Activated naive CD4-positive, alpha-beta T cell treated with anti-CD3 and anti-CD28 coated beads, Interleukin-2, amount 50 U/mL, for 24 hours (primary cell): ENCODE measurements at regions not wholly inside any gene's neighbourhood (a gene's known extent, or its start where the extent isn't known, plus 50 kb on each side); places are given as distances from the start of the nearest gene placed in this dataset.

Source experiments
- H3K27ac Mint-ChIP-seq: one replicate; pipeline ENCODE4 v1.8.0; 2021; ENCODE audit warnings: mild to moderate bottlenecking, mixed read lengths
- H3K27me3 Mint-ChIP-seq: one replicate; pipeline ENCODE4 v1.8.0; 2021; ENCODE audit warnings: mixed read lengths
- H3K36me3 Mint-ChIP-seq: one replicate; pipeline ENCODE4 v1.8.0; 2021; ENCODE audit warnings: mixed read lengths
- H3K4me1 Mint-ChIP-seq: one replicate; pipeline ENCODE4 v1.8.0; 2021; ENCODE audit warnings: mixed read lengths
- H3K4me3 Mint-ChIP-seq: one replicate; pipeline ENCODE4 v1.8.0; 2021; ENCODE audit warnings: mild to moderate bottlenecking, mixed read lengths
- H3K9me3 Mint-ChIP-seq: one replicate; pipeline ENCODE4 v1.8.0; 2021; ENCODE audit warnings: mixed read lengths

DNA sequence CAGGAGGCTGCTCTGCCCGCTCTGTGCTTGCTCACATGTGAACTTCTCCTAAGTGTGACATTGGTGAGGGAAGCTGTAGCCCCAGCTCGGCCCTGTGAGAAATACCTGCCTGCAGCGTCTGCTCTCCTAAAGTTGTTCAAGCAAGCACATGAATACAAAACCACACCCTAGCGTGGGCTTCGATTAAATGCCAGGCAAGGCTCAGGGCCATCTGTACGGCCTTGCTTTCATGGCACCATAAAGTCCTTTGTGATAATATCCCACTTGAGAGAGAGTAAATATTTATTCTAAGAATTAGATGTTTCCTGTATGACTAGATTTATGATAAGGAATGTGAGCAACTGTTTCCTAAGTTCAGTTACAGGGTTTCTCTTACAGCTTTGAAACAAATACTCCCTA lies 262.8 kb upstream of the KLF14 start:
- Mint-ChIP-seq H3K4me1 (peaks cover 84% of the 10 kb centered on the region), H3K4me3 (peak overlapping the region; percentile 79), H3K36me3 (peaks cover 12% of the 10 kb centered on the region), H3K27me3 (no peaks in the 10 kb centered on the region), H3K9me3 (no peaks in the 10 kb centered on the region), H3K27ac (peak overlapping the region; percentile 96)

DNA sequence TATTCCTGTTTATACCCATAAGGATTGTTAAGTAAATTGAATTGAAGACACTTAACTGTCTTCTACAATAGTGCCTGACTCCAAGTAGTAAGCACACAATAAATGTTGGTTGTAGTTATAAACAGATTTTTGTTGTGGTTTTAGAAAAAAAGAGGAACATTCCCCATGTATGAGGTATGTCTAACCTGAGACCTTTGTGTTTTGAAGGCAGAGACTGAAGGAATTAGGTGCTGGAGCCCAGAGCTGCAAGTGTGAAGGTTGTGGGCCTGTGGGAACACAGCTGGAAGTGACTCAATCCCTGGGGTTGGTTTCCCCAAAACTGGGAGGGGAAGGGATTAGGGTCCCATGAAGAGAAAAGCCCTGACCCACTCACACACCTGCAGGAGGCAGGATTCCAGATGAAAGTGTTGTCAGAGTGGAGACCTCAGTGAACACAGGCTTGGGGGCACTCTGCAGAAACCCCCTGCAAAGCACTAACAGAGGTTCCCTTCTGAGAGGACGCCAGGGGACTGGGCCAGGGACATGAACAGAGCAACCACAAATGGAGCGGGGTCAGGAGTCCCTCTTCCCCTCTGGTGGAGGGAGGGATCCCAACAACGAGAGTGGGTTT lies 265.1 kb upstream of the KLF14 start:
- Mint-ChIP-seq H3K9me3 (no peaks in the 10 kb centered on the region), H3K27ac (peak overlapping the region; percentile 96), H3K36me3 (peaks cover 16% of the 10 kb centered on the region), H3K27me3 (no peaks in the 10 kb centered on the region), H3K4me1 (peaks cover 79% of the 10 kb centered on the region), H3K4me3 (peak overlapping the region; percentile 54)

DNA sequence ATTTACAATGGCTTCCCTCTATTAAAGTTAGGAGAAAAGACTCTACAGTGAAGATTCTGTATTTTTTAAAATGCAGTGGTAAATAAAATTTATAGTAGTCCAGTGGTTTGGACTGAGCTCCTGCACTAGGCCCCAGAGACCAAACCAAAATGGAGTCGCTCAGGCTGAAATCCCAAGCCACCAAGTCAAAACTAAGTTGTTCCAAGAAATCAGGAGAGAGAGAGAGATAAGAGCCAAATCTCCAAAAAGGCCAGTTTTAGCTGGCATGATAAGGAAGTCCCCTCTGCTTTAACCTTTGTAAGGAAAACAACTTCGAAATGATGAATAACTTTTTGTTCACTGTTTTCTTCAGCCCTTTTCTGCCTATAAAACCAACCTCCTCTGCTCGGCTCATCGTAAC lies 265.9 kb upstream of the KLF14 start:
- no peaks in the 10 kb centered on the region for H3K27me3 Mint-ChIP-seq
- no peak overlapping the region for H3K4me3 Mint-ChIP-seq
- H3K27ac Mint-ChIP-seq = peak overlapping the region; percentile 86
- peaks cover 78% of the 10 kb centered on the region for H3K4me1 Mint-ChIP-seq
- peaks cover 17% of the 10 kb centered on the region for H3K36me3 Mint-ChIP-seq
- no peaks in the 10 kb centered on the region for H3K9me3 Mint-ChIP-seq

DNA sequence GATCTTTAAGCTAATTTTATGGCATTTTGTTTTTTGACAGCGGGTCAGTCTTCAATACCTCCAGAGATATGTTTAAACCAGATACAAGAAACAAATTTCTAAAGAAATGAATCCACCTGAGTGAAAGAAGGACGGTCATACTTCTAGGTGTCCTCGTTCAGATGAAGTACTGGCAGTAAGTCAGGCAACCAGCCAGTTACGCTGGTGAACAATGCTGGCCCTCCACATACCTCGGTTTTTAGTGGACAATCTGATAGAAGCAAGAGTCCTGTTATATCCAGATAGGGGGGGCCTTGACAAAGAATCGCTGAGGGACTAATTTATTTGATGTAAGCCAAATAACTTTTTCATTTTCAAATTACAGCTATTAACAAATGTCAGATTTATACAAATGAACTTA lies 266.4 kb upstream of the KLF14 start:
- Mint-ChIP-seq H3K27ac (peak overlapping the region; percentile 82), H3K4me3 (no peak overlapping the region), H3K9me3 (no peaks in the 10 kb centered on the region), H3K27me3 (no peaks in the 10 kb centered on the region), H3K36me3 (peaks cover 20% of the 10 kb centered on the region), H3K4me1 (peaks cover 78% of the 10 kb centered on the region)

DNA sequence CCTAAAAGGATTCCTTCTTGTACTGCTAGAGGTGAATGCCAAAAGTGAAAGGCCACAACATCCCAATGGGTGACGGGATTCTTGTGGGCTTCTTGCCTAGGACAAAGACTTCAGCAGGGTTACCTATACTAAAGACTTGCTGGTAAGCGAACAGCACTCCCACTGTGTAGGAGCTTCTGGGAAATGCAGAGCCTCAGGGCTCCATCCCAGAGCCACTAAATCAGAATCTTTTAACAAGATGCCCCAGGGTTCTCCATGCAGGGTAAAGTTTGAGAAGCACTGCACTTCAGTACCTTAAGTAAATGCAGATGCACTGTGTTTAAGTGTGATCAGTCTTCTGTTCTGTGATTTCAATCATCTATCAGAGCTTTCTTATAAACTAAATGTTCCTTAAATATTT lies 266.9 kb upstream of the KLF14 start:
- Mint-ChIP-seq H3K9me3 (no peaks in the 10 kb centered on the region), H3K36me3 (peaks cover 23% of the 10 kb centered on the region), H3K4me3 (no peak overlapping the region), H3K27me3 (no peaks in the 10 kb centered on the region), H3K27ac (no peak overlapping the region), H3K4me1 (peaks cover 78% of the 10 kb centered on the region)

DNA sequence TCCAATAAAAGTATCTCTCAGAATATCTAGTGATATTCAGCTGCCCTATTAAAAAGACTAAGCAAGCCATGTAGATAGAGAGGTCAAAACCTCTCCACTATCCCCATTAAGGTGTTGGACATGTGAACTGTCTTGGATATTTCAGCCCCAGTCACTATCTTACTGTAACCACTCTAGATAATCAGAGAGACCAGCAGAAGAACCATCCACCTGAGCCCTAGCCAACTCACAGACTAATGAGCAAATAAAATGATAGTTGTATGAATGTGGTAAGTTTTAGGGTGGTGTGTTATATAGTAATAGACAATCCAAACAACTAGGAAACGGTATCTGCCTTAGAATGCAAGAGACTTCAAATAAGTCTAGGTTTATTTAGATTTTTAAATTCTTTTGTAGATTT lies 268.6 kb upstream of the KLF14 start:
- Mint-ChIP-seq H3K4me3 (no peak overlapping the region), H3K27ac (no peak overlapping the region), H3K9me3 (no peaks in the 10 kb centered on the region), H3K36me3 (peaks cover 24% of the 10 kb centered on the region), H3K27me3 (no peaks in the 10 kb centered on the region), H3K4me1 (peaks cover 78% of the 10 kb centered on the region)

DNA sequence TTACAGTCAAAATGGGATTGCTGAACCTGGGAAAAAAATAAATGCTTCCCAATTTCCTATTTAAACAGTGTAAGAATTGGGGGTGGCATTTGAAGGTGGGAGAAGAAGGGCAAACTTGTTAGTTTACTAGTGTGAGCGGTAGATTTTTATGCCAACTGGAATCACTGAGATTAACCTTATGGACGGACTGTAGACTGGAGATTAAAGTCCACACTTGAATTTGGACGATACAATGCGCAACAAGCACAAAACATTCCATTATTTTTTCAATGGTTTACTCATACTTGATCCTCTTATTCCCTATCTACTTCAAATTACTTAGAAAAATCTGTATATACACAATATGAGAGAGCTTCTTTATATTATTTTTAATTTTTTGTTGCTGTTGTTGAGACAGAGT lies 269.6 kb upstream of the KLF14 start:
- no peak overlapping the region for H3K27ac Mint-ChIP-seq
- H3K27me3 Mint-ChIP-seq = no peaks in the 10 kb centered on the region
- peaks cover 79% of the 10 kb centered on the region for H3K4me1 Mint-ChIP-seq

DNA sequence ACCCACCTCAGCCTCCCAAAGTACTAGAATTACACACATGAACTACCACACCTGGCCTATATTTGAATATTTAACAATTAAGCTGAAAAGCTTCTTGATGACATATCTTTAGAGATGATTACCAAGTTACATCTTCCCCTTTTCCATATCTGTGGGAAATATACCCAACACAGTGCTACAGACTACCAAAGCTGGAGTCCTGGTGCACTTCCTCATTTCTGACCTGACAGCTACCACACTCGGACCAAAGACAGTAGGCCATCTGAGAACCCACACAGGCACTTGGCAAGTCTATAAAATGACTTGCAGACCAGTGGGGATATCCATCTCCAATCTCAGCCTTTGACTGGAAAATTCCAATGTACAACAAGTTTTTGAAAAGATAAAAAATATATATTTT lies 270.4 kb upstream of the KLF14 start:
- H3K9me3 Mint-ChIP-seq = no peaks in the 10 kb centered on the region
- H3K36me3 Mint-ChIP-seq = peaks cover 22% of the 10 kb centered on the region
- H3K4me1 Mint-ChIP-seq = peaks cover 79% of the 10 kb centered on the region
- H3K4me3 Mint-ChIP-seq = no peak overlapping the region
- no peaks in the 10 kb centered on the region for H3K27me3 Mint-ChIP-seq
- peak overlapping the region; percentile 20 for H3K27ac Mint-ChIP-seq

More for the DNA sequence above, 269.6 kb upstream of the KLF14 start:
- Mint-ChIP-seq H3K4me3 (no peak overlapping the region), H3K36me3 (peaks cover 22% of the 10 kb centered on the region), H3K9me3 (no peaks in the 10 kb centered on the region)

DNA sequence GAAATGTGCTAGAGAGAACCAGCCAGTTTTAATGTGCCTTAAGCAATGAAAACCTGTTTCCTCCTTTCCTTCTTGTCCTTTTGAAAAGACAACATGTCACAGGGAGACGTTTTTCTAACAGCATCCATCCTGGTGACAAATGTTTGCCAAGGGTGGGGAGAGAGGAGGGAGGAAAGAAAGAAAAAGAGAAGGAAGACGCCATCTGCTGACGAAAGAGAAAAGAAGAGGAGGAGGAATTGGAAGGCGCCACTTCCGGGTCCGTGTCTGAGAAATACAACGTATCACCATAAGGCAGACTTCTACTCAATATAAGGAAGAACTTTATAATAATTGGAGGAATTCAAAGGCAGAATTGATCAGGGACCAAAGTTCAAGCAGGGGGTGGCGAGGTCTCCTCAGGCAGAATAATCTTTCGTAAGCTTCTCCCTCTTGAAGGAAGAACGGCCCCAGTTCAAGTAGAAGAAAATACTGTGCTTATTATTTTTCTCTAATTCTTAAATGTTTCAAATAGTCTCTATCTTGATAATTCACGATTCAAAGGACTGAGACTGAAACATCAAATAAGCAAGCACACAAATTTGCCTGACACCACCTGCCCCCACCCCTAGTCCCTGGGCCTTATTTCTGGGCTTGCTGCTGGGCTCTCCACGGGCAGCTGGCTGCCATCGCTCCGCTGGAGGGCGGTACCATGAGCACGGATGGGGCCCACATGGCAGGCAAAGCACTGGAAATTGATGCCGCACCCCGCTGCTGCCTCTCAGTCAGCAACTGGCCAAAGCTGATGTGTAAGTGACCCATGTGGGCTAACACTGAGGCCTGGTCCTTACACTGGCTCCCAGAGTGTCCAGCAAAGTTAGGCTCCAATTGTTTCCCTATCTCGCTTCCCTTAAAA lies 273.7 kb upstream of the KLF14 start:
- Mint-ChIP-seq H3K36me3 (peaks cover 15% of the 10 kb centered on the region), H3K9me3 (no peaks in the 10 kb centered on the region), H3K27me3 (no peaks in the 10 kb centered on the region), H3K27ac (peak overlapping the region; percentile 98), H3K4me3 (peak overlapping the region; percentile 87), H3K4me1 (peaks cover 91% of the 10 kb centered on the region)

DNA sequence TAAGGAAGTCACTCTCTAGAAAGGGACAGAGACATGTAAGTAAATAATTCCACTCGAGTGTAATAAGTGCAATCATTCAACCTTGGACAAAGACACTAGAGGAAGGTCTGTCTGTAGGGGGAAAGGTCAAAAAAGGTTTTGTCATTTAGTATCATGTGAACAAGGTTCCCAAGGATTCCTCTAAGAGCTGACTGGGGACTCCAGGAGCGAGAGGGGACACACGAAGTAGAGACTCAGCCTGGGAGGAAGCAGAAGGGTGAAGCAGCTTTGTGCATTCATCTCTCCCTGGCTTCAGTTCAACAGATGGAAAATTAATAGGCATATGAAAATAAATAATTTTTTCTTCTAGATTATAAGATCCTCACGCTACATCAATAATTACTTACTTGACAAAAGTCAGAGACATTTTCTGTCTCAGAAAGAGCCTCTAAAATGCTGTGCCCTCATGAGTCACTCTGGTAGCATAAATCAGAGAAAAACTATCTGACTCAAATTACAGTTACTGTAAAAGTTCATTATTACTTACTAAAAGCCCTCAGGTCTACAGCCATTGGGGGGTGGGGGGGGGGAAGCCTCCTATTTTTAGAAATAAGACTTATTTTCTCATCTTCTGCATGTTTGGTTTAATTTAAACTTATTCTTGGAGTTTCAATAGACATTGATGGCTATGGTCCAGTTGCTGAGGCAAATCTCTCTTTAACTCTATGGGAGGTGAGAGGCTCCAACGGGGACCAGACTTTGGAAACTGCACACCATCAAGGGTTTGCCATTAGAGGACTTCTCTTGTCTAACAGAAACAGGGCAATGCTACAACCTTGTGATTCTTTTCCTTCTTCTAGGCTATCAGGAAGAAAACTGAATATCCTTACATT lies 275.1 kb upstream of the KLF14 start:
- Mint-ChIP-seq H3K27ac (peak overlapping the region; percentile 98), H3K36me3 (peaks cover 12% of the 10 kb centered on the region), H3K9me3 (no peaks in the 10 kb centered on the region), H3K27me3 (no peaks in the 10 kb centered on the region), H3K4me1 (peaks cover 97% of the 10 kb centered on the region), H3K4me3 (peak overlapping the region; percentile 57)

DNA sequence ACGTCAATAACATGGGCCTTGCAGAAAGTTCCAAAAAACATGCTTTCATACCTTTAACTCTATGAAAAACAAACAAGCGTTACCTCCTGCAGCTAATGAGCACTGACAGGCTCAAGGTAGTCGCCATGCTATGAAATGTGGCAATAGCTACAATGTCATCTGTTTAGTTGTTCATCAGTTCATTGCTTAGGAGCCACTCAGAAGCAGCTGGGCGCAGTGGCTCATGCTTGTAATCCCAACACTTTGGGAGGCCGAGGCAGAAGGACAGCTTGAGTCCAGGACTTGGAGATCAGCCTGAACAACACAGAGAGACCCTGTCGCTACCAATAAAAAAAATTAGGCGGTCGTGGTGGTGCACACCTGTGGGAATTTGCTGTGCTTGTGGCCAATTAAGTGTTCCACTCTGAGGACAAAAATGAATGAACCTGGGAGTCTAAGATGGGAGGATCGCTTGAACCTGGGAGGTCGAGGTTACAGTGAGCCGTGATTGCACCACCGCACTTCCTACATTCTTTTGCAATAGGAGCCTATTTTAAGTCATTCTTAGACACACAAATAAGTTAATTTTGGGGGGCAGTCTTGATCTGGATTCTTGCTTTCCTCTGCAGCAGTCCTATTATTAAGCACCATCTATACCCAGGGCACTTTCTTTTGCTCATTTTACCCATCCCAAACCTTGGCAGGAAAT lies 276.2 kb upstream of the KLF14 start:
- peaks cover 10% of the 10 kb centered on the region for H3K36me3 Mint-ChIP-seq

DNA sequence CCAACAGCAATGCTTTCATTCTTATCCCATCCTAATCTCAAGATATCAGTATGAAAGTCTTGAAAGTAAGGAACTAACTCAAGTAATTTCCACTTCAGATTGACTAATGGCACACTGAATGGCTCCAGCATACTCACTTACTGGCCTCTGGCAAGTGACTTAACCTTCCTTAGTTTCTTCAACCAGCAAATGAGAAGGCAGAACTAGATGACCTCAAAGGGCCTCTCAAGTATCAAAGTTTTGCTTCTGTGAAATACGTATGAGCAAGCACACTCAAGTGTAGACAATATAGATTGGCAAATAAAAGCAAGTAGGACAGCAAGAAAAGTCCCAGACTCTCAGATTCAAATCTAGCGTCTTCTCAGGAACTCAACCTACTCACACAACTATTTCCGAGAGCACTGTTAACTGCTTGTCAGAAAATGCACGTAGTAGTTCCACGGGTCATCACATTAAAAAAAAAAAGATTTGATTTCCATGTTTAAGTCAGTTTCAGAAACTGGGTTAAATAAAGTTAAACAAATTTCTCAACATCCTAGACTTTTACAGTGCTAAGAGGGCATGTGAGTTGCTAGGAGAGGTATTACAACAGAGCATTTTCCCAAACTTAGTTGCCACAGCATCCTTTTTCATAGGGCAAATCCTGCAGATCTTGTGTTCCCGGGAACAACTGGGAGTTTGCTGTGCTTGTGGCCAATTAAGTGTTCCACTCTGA lies 276.9 kb upstream of the KLF14 start:
- peaks cover 9% of the 10 kb centered on the region for H3K36me3 Mint-ChIP-seq
- H3K27me3 Mint-ChIP-seq = no peaks in the 10 kb centered on the region
- peak overlapping the region; percentile 77 for H3K4me3 Mint-ChIP-seq
- no peaks in the 10 kb centered on the region for H3K9me3 Mint-ChIP-seq
- peak overlapping the region; percentile 98 for H3K27ac Mint-ChIP-seq
- peaks cover 96% of the 10 kb centered on the region for H3K4me1 Mint-ChIP-seq

More for the DNA sequence above, 276.2 kb upstream of the KLF14 start:
- H3K4me1 Mint-ChIP-seq = peaks cover 96% of the 10 kb centered on the region
- H3K27me3 Mint-ChIP-seq = no peaks in the 10 kb centered on the region
- no peaks in the 10 kb centered on the region for H3K9me3 Mint-ChIP-seq
- H3K27ac Mint-ChIP-seq = peak overlapping the region; percentile 98
- H3K4me3 Mint-ChIP-seq = peak overlapping the region; percentile 77

DNA sequence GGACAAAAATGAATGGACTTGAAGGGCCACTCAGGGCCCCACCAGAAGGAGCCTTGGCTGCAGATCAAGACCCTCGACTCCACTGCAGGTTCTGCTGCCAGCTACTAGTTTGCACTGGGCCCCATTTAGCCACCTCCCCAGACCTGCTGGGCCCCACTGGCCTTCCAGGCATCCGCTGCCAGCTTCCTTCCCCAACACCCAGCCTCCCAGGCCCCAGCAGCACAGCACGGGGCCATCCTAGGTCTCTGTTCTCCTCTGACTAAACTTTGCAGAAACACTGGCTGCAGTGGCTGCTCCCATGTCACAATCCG lies 277.4 kb upstream of the KLF14 start:
- peak overlapping the region; percentile 98 for H3K27ac Mint-ChIP-seq

DNA sequence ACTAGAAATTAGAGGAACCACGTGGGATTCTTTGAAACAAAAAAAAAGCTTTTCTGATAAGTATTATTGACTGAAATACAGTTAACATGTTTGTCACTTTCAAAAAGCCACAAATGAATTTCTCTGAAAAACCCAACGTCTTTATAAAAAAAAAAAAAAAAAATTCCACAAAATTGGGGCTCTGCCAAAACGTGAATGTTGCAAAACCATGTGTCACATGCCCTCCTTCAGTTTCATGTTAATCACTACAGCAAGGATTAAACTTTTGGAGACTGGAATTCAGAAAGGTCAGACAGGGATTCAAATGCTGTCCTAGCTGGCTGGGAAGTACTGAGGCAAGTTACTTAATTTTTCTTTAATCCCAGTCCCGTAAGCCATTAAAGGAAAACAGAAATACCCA lies 278.0 kb upstream of the KLF14 start:
- Mint-ChIP-seq H3K4me1 (peaks cover 93% of the 10 kb centered on the region), H3K9me3 (no peaks in the 10 kb centered on the region), H3K27me3 (no peaks in the 10 kb centered on the region)

More for the DNA sequence above, 277.4 kb upstream of the KLF14 start:
- Mint-ChIP-seq H3K27me3 (no peaks in the 10 kb centered on the region), H3K9me3 (no peaks in the 10 kb centered on the region), H3K36me3 (peaks cover 9% of the 10 kb centered on the region), H3K4me1 (peaks cover 95% of the 10 kb centered on the region), H3K4me3 (peak overlapping the region; percentile 77)

More for the DNA sequence above, 278.0 kb upstream of the KLF14 start:
- Mint-ChIP-seq H3K36me3 (peaks cover 11% of the 10 kb centered on the region), H3K27ac (peak overlapping the region; percentile 100), H3K4me3 (peak overlapping the region; percentile 86)
